Fibroblast of pulmonary artery (primary cell): ENCODE measurements at regions not wholly inside any gene's neighbourhood (a gene's known extent, or its start where the extent isn't known, plus 50 kb on each side); places are given as distances from the start of the nearest gene placed in this dataset.

ENCODE experiments used
- DNase-seq: peaks from one replicate; pipeline ENCODE4 v3.0.0-alpha.2; 2010; ENCODE audit warnings: low read depth
- H3K4me3 ChIP-seq: replicated peaks from 2 replicates; pipeline ENCODE4 v1.5.1; 2011; ENCODE audit warnings: low read depth, mild to moderate bottlenecking, control low read depth, low read length, moderate library complexity
- TF ChIP-seq, protein P1 (sequence below): IDR thresholded peaks from 2 replicates; pipeline ENCODE4 v1.5.1; 2011; ENCODE audit warnings: mild to moderate bottlenecking, control low read depth, low read length, inconsistent platforms; ENCODE audit errors: missing control alignments

DNA sequence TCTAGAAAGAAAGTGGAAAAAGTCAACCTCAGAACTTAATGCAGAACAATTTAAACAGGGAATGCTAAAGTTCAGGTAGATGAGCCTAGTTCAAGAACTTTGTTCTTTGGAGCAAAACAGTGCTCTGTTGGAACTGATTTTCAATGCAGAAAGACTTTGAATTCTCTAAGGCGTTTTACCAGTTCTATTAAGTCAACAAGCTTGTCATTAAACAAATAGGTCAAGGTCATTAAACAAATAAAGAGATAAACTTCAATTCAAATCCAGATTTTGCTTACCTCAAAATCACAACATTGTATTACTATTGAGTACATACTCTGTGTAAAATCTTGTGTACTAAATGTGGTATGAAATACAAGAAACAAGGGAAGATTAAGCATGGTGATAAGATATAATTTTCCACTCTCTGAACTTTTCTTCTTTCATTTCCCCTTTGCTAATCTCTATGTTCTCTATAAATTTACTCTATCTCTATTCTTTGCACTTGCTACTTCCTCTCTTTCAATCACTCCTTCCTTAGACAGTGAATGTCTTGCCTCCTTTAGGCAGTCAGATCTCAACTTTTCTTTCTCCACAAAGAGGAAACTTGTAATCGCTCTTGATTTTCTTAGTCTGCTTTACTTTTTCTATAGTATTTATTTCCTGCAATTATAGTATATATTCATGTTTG is 160.8 kb upstream of the KHDRBS2 start:
- TF ChIP-seq, protein P1, sequence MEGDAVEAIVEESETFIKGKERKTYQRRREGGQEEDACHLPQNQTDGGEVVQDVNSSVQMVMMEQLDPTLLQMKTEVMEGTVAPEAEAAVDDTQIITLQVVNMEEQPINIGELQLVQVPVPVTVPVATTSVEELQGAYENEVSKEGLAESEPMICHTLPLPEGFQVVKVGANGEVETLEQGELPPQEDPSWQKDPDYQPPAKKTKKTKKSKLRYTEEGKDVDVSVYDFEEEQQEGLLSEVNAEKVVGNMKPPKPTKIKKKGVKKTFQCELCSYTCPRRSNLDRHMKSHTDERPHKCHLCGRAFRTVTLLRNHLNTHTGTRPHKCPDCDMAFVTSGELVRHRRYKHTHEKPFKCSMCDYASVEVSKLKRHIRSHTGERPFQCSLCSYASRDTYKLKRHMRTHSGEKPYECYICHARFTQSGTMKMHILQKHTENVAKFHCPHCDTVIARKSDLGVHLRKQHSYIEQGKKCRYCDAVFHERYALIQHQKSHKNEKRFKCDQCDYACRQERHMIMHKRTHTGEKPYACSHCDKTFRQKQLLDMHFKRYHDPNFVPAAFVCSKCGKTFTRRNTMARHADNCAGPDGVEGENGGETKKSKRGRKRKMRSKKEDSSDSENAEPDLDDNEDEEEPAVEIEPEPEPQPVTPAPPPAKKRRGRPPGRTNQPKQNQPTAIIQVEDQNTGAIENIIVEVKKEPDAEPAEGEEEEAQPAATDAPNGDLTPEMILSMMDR = no peak
- DNase-seq = no peak
- H3K4me3 ChIP-seq = no peak overlapping the region

GRCh38 chr6:62445521-62445920 is 159.5 kb upstream of the KHDRBS2 start:
- H3K4me3 ChIP-seq = no peak overlapping the region
- no peak for DNase-seq
- TF ChIP-seq, protein P1 = no peak

GRCh38 chr6:62441182-62441581 is 155.2 kb upstream of the KHDRBS2 start:
- TF ChIP-seq, protein P1 = no peak
- DNase-seq = no peak

GRCh38 chr6:62429781-62430180 is 143.8 kb upstream of the KHDRBS2 start:
- no peak overlapping the region for H3K4me3 ChIP-seq
- TF ChIP-seq, protein P1 = no peak
- no peak for DNase-seq

More at GRCh38 chr6:62441182-62441581, 155.2 kb upstream of the KHDRBS2 start:
- no peak overlapping the region for H3K4me3 ChIP-seq

- H3K4me3 ChIP-seq = no peak overlapping the region
- no peak for DNase-seq
- TF ChIP-seq, protein P1 = no peak
Measured at GRCh38 chr6:62400521-62401259, 114.7 kb upstream of the KHDRBS2 start.

- TF ChIP-seq, protein P1 = no peak
- no peak overlapping the region for H3K4me3 ChIP-seq
- no peak for DNase-seq
Measured at GRCh38 chr6:62393608-62394007, 107.6 kb upstream of the KHDRBS2 start.
